ENCODE measurements at regions not wholly inside any gene's neighbourhood (a gene's known extent, or its start where the extent isn't known, plus 50 kb on each side); places are given as distances from the start of the nearest gene placed in this dataset.

GRCh38 chr12:25845415-25845814 lies 113.1 kb upstream of the RASSF8 start:
- Histone ChIP-seq H3K27me3 (no peaks in the 10 kb centered on the region), H3K4me1 (no peaks in the 10 kb centered on the region), H3K4me3 (no peak overlapping the region), H3K27ac (no peak overlapping the region), H3K9me3 (no peaks in the 10 kb centered on the region), H3K36me3 (no peaks in the 10 kb centered on the region)
- TF ChIP-seq POLR2A (IDR thresholded peaks at IDR 0.05): no peak
- no peak for TF ChIP-seq CTCF (IDR thresholded peaks at IDR 0.05)
- WGBS (ENCODE audit: insufficient coverage, low coverage, low lambda C conversion rate, missing lambda C conversion rate): 75% methylated on average over 3 of the region's 3 CpGs
- no peak for DNase-seq
- intact Hi-C loops (cut with DNase I): no loop called here
- no peak for ATAC-seq

GRCh38 chr12:25852792-25853191 lies 105.7 kb upstream of the RASSF8 start:
- DNase-seq (no peak), ATAC-seq (peak in 3 of 4 donors; percentile 55 to 64 (median 60))
- Histone ChIP-seq H3K9me3 (no peaks in the 10 kb centered on the region), H3K4me3 (no peak overlapping the region), H3K27ac (no peak overlapping the region), H3K36me3 (no peaks in the 10 kb centered on the region), H3K4me1 (no peaks in the 10 kb centered on the region), H3K27me3 (no peaks in the 10 kb centered on the region)
- intact Hi-C loops (cut with DNase I): no loop called here
- TF ChIP-seq POLR2A (IDR thresholded peaks at IDR 0.05) (no peak), CTCF (IDR thresholded peaks at IDR 0.05) (no peak)

GRCh38 chr12:25853316-25854095 lies 105.0 kb upstream of the RASSF8 start:
- peak; percentile 24 to 81 (median 49) for ATAC-seq
- intact Hi-C loops (cut with DNase I): no loop called here
- TF ChIP-seq POLR2A (IDR thresholded peaks at IDR 0.05): no peak
- TF ChIP-seq CTCF (IDR thresholded peaks at IDR 0.05): no peak

GRCh38 chr12:25854991-25855390 lies 103.5 kb upstream of the RASSF8 start:
- DNase-seq (no peak), ATAC-seq (no peak)
- Histone ChIP-seq H3K27me3 (no peaks in the 10 kb centered on the region), H3K4me1 (no peaks in the 10 kb centered on the region), H3K36me3 (no peaks in the 10 kb centered on the region), H3K9me3 (no peaks in the 10 kb centered on the region), H3K4me3 (no peak overlapping the region), H3K27ac (no peak overlapping the region)
- intact Hi-C loops (cut with DNase I): no loop called here
- TF ChIP-seq CTCF (IDR thresholded peaks at IDR 0.05): no peak
- no peak for TF ChIP-seq POLR2A (IDR thresholded peaks at IDR 0.05)
- 86% methylated on average over 7 of the region's 7 CpGs for WGBS (ENCODE audit: insufficient coverage, low coverage, low lambda C conversion rate, missing lambda C conversion rate)

More at GRCh38 chr12:25853316-25854095, 105.0 kb upstream of the RASSF8 start:
- H3K9me3 ChIP-seq: no peaks in the 10 kb centered on the region
- no peaks in the 10 kb centered on the region for H3K4me1 ChIP-seq
- H3K27ac ChIP-seq: no peak overlapping the region
- no peak for DNase-seq
- no peaks in the 10 kb centered on the region for H3K36me3 ChIP-seq
- WGBS (ENCODE audit: insufficient coverage, low coverage, low lambda C conversion rate, missing lambda C conversion rate): 54% methylated on average over 4 of the region's 4 CpGs
- no peak overlapping the region for H3K4me3 ChIP-seq
- no peaks in the 10 kb centered on the region for H3K27me3 ChIP-seq
